ENCODE measurements at regions not wholly inside any gene's neighbourhood (a gene's known extent, or its start where the extent isn't known, plus 50 kb on each side); places are given as distances from the start of the nearest gene placed in this dataset.

DNA sequence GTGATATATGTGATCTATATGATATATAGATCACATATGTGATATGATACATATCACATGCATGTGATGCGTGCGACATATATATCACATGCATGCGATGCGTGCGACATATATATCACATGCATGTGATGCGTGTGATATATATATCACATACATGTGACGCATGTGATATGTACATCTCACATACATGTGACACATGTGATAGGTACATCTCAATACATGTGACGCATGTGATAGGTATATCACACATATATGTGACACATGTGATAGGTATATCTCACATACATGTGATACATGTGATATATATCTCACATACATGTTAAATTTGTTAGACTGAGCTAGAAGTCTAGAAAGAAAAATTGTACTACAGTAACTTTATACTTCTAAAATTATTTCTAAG, 1095.9 kb downstream of the EFNA5 start:
- DNase-seq (ENCODE audit: low read depth, low spot score): no peak
- TF ChIP-seq EZH2 (IDR thresholded peaks at IDR 0.05; ENCODE audit: low read length): no peak
- TF ChIP-seq, protein P1, sequence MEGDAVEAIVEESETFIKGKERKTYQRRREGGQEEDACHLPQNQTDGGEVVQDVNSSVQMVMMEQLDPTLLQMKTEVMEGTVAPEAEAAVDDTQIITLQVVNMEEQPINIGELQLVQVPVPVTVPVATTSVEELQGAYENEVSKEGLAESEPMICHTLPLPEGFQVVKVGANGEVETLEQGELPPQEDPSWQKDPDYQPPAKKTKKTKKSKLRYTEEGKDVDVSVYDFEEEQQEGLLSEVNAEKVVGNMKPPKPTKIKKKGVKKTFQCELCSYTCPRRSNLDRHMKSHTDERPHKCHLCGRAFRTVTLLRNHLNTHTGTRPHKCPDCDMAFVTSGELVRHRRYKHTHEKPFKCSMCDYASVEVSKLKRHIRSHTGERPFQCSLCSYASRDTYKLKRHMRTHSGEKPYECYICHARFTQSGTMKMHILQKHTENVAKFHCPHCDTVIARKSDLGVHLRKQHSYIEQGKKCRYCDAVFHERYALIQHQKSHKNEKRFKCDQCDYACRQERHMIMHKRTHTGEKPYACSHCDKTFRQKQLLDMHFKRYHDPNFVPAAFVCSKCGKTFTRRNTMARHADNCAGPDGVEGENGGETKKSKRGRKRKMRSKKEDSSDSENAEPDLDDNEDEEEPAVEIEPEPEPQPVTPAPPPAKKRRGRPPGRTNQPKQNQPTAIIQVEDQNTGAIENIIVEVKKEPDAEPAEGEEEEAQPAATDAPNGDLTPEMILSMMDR (optimal IDR thresholded peaks at IDR 0.05 in 1 of 3, IDR thresholded peaks at IDR 0.05 in 1 of 3, conservative IDR thresholded peaks at IDR 0.05 in 1 of 3; ENCODE audit: extremely low read depth in 1 of 3, insufficient read depth in 2 of 3, low read length in 3 of 3): no peak
- Histone ChIP-seq H3K4me3 (ENCODE audit: control insufficient read depth in 2 of 3, extremely low read depth in 1 of 3, insufficient read depth in 2 of 3, low read depth in 1 of 3, low read length in 3 of 3) (no peak overlapping the region), H4K20me1 (ENCODE audit: control insufficient read depth, extremely low read depth, insufficient read depth, low read length) (no peaks in the 10 kb centered on the region), H3K27ac (ENCODE audit: control insufficient read depth, insufficient read depth, low read length) (no peak overlapping the region), H3K79me2 (ENCODE audit: control insufficient read depth, insufficient read depth, low read length) (no peaks in the 10 kb centered on the region), H3K27me3 (ENCODE audit: control insufficient read depth, extremely low read depth, insufficient read depth, low read length) (no peaks in the 10 kb centered on the region), H3K9me1 (ENCODE audit: control insufficient read depth, extremely low read depth, insufficient read depth, low read length) (no peaks in the 10 kb centered on the region), H3K9ac (ENCODE audit: control insufficient read depth, extremely low read depth, insufficient read depth, low read length) (no peak overlapping the region), H3K4me2 (ENCODE audit: control insufficient read depth, extremely low read depth, insufficient read depth, low read depth, low read length) (no peak overlapping the region), H3K9me3 (ENCODE audit: control insufficient read depth, low read depth, low read length) (no peaks in the 10 kb centered on the region), H3K4me1 (ENCODE audit: control insufficient read depth, extremely low read depth, insufficient read depth, low read length) (no peaks in the 10 kb centered on the region), H3K36me3 (ENCODE audit: control insufficient read depth in 2 of 2, extremely low read depth in 1 of 2, insufficient read depth in 2 of 2, low read length in 2 of 2) (no peaks in the 10 kb centered on the region), H2AFZ (ENCODE audit: control insufficient read depth, low read length) (no peak overlapping the region)
- dilution Hi-C loops (cut with MboI; ENCODE audit: extremely low pct_ligation_motif_present, low sequenced_read_pairs): no loop called here
- FAIRE-seq: no peak

GRCh38 chr5:106566031-106566430, 1104.7 kb downstream of the EFNA5 start:
- FAIRE-seq (no peak), DNase-seq (ENCODE audit: low read depth, low spot score) (no peak)
- Histone ChIP-seq H3K36me3 (ENCODE audit: control insufficient read depth in 2 of 2, extremely low read depth in 1 of 2, insufficient read depth in 2 of 2, low read length in 2 of 2) (no peaks in the 10 kb centered on the region), H3K79me2 (ENCODE audit: control insufficient read depth, insufficient read depth, low read length) (no peaks in the 10 kb centered on the region), H3K4me1 (ENCODE audit: control insufficient read depth, extremely low read depth, insufficient read depth, low read length) (no peaks in the 10 kb centered on the region), H2AFZ (ENCODE audit: control insufficient read depth, low read length) (no peak overlapping the region), H3K4me3 (ENCODE audit: control insufficient read depth in 2 of 3, extremely low read depth in 1 of 3, insufficient read depth in 2 of 3, low read depth in 1 of 3, low read length in 3 of 3) (no peak overlapping the region), H3K9me1 (ENCODE audit: control insufficient read depth, extremely low read depth, insufficient read depth, low read length) (no peaks in the 10 kb centered on the region), H3K27me3 (ENCODE audit: control insufficient read depth, extremely low read depth, insufficient read depth, low read length) (no peaks in the 10 kb centered on the region), H3K4me2 (ENCODE audit: control insufficient read depth, extremely low read depth, insufficient read depth, low read depth, low read length) (no peak overlapping the region), H4K20me1 (ENCODE audit: control insufficient read depth, extremely low read depth, insufficient read depth, low read length) (no peaks in the 10 kb centered on the region), H3K9me3 (ENCODE audit: control insufficient read depth, low read depth, low read length) (no peaks in the 10 kb centered on the region), H3K9ac (ENCODE audit: control insufficient read depth, extremely low read depth, insufficient read depth, low read length) (no peak overlapping the region), H3K27ac (ENCODE audit: control insufficient read depth, insufficient read depth, low read length) (no peak overlapping the region)
- TF ChIP-seq EZH2 (IDR thresholded peaks at IDR 0.05; ENCODE audit: low read length): no peak
- TF ChIP-seq, protein P1 (optimal IDR thresholded peaks at IDR 0.05 in 1 of 3, IDR thresholded peaks at IDR 0.05 in 1 of 3, conservative IDR thresholded peaks at IDR 0.05 in 1 of 3; ENCODE audit: extremely low read depth in 1 of 3, insufficient read depth in 2 of 3, low read length in 3 of 3): no peak
- dilution Hi-C loops (cut with MboI; ENCODE audit: extremely low pct_ligation_motif_present, low sequenced_read_pairs): no loop called here
